HepG2 (cell line): ENCODE measurements at regions not wholly inside any gene's neighbourhood (a gene's known extent, or its start where the extent isn't known, plus 50 kb on each side); places are given as distances from the start of the nearest gene placed in this dataset.

Source experiments
- EEA1 ChIP-seq: sonication (generic); formaldehyde crosslinking; IDR thresholded peaks from 2 replicates; pipeline ENCODE4 v1.5.1; 2020; ENCODE audit warnings: mild to moderate bottlenecking, missing genetic modification reagents, borderline replicate concordance
- FOXK2 ChIP-seq: fragments of 450-650 bp; IDR thresholded peaks from 2 replicates; pipeline ENCODE4 v1.6.1; 2016
- JDP2 ChIP-seq: sonication (generic); formaldehyde crosslinking; IDR thresholded peaks from 2 replicates; pipeline ENCODE4 v1.8.1; 2022; ENCODE audit warnings: missing genetic modification reagents, borderline replicate concordance
- NR3C1 ChIP-seq: sonication (generic); formaldehyde crosslinking; IDR thresholded peaks from 2 replicates; pipeline ENCODE4 v1.4.0; 2020; ENCODE audit warnings: missing genetic modification reagents
- TF ChIP-seq, protein P1 (sequence below): sonication (generic); formaldehyde crosslinking; IDR thresholded peaks from 2 replicates; pipeline ENCODE4 v1.5.0; 2020; ENCODE audit warnings: mild to moderate bottlenecking, missing genetic modification reagents, moderate library complexity
- TF ChIP-seq, protein P2 (sequence below), 2 experiments: sonication (generic) in 1 of 2; formaldehyde crosslinking in 1 of 2; IDR thresholded peaks; 2 replicates each; pipeline versions ENCODE4 v1.5.1 to v1.6.1; 2011 to 2020; ENCODE audit warnings: borderline replicate concordance in 1 of 2, low read depth in 1 of 2, low read length in 1 of 2, mild to moderate bottlenecking in 1 of 2, missing genetic modification reagents in 1 of 2, moderate library complexity in 1 of 2

DNA sequence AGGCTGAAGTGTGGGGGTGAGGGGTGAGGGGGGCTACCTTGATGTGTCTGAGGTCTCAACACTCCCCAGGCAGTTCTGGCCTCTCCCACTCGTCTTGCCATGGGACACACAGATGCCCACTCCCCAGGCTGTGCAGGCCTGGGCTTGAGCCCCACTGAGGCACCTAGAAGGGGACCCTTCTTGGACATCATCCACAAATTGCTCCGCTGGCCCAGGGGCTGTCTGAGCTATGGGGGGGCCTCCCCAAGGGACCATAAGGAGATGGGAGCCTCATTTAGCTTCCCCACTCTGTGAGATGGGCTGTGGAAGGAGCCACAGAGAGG is 155.5 kb upstream of the MLN start:
- no peak for TF ChIP-seq FOXK2
- TF ChIP-seq, protein P1, sequence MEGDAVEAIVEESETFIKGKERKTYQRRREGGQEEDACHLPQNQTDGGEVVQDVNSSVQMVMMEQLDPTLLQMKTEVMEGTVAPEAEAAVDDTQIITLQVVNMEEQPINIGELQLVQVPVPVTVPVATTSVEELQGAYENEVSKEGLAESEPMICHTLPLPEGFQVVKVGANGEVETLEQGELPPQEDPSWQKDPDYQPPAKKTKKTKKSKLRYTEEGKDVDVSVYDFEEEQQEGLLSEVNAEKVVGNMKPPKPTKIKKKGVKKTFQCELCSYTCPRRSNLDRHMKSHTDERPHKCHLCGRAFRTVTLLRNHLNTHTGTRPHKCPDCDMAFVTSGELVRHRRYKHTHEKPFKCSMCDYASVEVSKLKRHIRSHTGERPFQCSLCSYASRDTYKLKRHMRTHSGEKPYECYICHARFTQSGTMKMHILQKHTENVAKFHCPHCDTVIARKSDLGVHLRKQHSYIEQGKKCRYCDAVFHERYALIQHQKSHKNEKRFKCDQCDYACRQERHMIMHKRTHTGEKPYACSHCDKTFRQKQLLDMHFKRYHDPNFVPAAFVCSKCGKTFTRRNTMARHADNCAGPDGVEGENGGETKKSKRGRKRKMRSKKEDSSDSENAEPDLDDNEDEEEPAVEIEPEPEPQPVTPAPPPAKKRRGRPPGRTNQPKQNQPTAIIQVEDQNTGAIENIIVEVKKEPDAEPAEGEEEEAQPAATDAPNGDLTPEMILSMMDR (CRISPR knock-in tag) = no peak
- TF ChIP-seq JDP2 = no peak
- TF ChIP-seq, protein P2, sequence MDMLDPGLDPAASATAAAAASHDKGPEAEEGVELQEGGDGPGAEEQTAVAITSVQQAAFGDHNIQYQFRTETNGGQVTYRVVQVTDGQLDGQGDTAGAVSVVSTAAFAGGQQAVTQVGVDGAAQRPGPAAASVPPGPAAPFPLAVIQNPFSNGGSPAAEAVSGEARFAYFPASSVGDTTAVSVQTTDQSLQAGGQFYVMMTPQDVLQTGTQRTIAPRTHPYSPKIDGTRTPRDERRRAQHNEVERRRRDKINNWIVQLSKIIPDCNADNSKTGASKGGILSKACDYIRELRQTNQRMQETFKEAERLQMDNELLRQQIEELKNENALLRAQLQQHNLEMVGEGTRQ (IDR thresholded peaks at IDR 0.05; ENCODE audit: low read depth, low read length) = no peak
- TF ChIP-seq, protein P2 (CRISPR knock-in tag; IDR thresholded peaks at IDR 0.05; ENCODE audit: borderline replicate concordance) = no peak
- no peak for TF ChIP-seq EEA1 (CRISPR knock-in tag)
- TF ChIP-seq NR3C1 (CRISPR knock-in tag) = no peak
